GM21367 (cell line): ENCODE measurements at regions not wholly inside any gene's neighbourhood (a gene's known extent, or its start where the extent isn't known, plus 50 kb on each side); places are given as distances from the start of the nearest gene placed in this dataset.
"Not testable (repeated sequence)": the region's sequence is repeated elsewhere in the genome, so short reads cannot be mapped to it uniquely, and the experiment has no call there.

Experiments
- ATAC-seq: cut with Tn5 transposase; IDR thresholded peaks from one replicate; pipeline ENCODE4 v1.9.1; 2021; ENCODE audit not compliant: unreplicated experiment

- ATAC-seq = not testable (repeated sequence)
Measured at GRCh38 chr1:25171013-25171412, 61.3 kb downstream of the SYF2 start.

GRCh38 chr1:25170439-25170838 lies 61.9 kb downstream of the SYF2 start:
- ATAC-seq = no peak

GRCh38 chr1:25169610-25170009 lies 62.7 kb downstream of the SYF2 start:
- no peak for ATAC-seq

DNA sequence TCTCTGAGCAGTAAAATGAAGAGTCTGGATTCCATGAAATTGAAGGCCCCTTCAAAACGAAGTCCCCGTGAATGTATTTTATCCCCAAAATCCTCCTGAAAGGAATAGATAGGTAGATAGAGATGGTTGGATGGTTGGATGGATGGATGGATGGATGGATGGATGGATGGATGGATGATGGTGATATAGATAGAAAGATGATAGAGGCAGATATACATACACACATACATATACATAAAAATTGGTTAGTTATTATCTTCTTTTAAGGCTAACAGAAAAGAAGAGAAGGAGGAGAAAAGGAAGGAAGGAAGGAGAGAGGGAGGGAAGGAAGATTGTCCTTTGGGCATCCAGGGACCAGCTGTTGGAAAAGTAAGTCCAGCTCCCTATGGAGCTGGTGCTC lies 63.1 kb downstream of the SYF2 start:
- no peak for ATAC-seq

DNA sequence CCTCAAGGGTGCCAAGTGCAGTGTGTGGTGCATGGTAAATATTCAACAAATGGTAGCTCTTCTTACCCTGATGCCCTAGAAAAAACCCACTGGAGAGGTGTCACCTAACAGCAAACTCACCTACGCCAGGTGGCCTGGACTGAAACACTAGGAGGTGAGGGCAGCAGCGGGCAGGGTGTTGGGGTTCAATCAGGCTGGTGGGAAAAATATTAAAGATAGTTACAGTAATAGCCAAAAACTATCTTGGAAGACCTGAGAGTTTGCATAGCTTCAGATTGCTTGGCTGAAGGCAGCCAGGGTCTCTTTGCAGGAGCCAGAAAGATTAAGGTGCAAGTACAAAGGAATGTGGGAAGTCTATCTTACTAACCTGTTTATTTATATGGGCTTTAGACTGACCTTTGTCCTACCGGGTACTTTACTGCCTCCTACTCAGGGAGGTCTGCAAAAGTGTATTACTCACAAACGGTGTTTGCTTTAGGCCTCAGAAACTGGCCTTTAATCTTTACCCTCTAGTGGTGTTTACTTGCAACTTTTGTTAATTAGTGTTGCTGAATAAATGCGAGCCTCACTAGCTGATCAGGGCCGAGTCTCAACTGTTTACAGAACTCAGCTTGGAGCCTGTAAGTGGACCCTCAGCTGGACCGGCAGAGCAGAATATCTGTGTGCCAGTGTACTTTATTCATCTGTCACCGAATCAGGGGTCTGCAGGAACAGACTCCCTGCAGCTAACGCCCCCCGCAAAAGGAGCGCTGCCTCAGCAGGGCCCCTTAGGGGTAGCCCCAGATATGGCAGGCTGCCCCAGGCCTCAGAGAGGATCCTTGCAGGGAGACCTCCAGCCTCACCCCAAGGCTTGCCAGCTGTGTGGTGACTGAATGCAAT lies 63.9 kb downstream of the SYF2 start:
- no peak for ATAC-seq

GRCh38 chr1:25167269-25168192 lies 64.8 kb downstream of the SYF2 start:
- ATAC-seq = no peak

DNA sequence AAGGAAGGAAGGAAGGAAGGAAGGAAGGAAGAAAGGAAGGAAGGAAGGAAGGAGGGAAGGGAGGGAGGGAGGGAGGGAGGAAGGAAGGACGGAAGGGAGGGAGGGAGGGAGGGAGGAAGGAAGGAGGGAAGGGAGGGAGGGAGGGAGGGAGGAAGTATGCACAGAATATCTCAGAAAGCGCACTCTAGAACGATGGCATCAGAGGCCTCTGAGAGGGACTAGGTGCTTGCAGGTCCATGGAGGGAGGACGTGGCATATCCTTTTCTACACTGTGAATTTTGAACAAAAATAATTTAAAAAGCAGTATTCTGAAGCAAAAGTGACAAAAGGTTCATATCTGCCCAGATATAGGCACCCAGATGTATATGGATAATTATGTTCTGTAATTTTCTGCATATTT lies 65.5 kb downstream of the SYF2 start:
- no peak for ATAC-seq

DNA sequence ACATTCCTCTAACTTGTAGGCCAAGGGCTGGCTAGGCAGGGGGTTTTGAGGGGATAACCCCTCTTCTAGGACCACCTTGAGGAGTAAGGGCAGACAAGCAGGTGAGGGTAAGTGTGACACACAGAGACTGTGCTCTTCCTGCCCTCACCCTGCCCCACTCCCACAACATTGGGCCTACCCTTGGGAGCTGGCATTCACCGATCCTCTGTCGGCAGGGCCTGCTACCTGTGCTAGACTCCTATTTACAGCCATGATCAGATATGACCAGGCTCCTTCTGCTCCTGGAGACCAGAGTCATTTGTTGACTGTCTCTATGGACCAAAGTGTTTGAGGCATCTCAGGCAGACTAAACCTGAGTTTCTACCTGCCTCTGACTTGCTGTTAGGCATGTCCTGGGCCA lies 68.3 kb downstream of the SYF2 start:
- ATAC-seq = no peak

DNA sequence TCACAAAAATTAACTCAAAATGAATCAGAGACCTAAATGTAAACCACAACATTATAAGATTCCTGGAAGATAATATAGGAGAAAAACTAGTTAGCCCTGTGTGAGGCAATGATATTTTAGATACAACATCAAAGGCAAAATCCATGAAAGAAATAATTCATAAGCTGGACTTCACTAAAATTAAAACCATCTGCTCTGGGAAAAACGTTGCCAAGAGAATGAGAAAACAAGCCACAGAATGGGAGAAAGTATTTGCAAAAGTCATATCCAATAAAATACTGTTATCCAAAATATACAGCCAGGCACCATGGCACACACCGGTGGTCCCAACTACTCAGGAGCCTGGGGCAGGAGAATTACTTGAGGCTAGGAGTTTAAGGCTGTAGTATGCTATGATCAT lies 70.3 kb downstream of the SYF2 start:
- ATAC-seq = no peak

DNA sequence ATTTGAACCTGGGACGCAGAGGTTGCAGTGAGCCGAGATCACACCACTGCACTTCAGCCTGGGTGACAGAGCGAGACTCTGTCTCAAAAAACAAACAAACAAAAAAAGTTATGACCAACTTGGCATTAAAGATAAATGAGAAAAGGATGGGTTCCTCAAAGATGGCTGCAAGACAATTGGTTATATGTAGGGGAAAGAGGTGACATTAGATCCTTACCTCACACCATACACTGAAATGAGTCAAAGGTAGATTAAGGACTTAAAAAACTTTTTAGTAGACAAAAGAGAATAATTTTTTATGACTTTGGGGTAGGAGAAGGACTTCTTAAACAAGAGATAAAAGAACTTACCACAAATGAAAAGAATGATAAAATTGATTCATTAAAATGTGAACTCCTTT lies 74.5 kb downstream of the SYF2 start:
- no peak for ATAC-seq

DNA sequence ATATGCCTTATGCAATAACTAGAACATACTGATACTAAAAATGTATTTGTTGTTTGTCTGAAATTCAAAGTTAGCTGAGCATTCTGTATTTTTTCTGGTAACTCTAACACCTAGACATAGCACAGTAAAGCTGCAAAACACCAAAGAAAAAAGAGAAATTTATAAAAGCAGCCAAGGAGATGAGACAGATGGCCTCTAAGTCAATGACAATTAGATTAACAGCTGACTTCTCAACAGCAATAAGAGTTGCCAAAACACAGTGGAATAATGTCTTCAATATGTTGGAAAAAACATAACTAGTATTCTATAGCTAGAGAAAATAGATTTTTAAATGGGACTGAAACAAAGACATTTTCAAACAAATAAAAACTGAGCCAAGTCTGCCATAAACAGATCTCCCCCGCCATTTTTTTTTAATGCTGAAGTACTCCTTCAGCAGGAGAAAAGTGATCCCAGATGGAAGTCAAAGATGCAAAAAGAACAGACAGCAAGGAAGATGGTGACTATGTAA lies 81.3 kb downstream of the SYF2 start:
- ATAC-seq = no peak

DNA sequence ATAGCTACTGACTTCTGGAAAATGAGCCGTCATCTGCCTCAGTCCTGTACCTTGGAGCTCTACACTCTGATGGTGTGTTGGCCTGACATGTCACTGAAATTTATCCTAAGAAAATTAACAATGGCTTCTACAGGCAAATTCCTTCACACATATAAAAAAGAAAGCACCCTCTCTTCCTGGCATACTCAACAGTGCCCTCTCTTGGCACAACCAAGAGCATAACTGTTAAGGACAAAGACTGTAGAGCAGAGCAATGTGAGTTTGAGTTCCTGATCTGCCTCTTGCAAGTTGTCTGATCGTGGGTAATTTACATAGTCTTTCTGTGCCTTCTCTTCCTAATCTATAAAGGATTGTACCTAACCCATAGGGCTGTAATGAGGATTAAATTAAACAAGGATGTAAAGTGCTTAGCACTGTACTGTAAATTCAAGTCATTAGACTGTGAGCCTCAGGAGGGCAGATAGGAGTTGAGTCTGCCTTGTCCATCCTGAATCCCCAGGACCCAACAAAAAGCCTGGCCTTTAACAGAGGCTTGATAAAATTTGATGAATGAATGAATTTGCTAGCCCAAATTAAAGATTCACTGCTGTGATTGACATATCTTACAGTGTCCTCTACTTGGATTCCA lies 83.5 kb downstream of the SYF2 start:
- no peak for ATAC-seq

GRCh38 chr1:25146451-25146855 lies 85.8 kb downstream of the SYF2 start:
- ATAC-seq = no peak

GRCh38 chr1:25145775-25146393 lies 86.4 kb downstream of the SYF2 start:
- no peak for ATAC-seq

- ATAC-seq = no peak
Measured at GRCh38 chr1:25140073-25140797, 92.1 kb downstream of the SYF2 start.

DNA sequence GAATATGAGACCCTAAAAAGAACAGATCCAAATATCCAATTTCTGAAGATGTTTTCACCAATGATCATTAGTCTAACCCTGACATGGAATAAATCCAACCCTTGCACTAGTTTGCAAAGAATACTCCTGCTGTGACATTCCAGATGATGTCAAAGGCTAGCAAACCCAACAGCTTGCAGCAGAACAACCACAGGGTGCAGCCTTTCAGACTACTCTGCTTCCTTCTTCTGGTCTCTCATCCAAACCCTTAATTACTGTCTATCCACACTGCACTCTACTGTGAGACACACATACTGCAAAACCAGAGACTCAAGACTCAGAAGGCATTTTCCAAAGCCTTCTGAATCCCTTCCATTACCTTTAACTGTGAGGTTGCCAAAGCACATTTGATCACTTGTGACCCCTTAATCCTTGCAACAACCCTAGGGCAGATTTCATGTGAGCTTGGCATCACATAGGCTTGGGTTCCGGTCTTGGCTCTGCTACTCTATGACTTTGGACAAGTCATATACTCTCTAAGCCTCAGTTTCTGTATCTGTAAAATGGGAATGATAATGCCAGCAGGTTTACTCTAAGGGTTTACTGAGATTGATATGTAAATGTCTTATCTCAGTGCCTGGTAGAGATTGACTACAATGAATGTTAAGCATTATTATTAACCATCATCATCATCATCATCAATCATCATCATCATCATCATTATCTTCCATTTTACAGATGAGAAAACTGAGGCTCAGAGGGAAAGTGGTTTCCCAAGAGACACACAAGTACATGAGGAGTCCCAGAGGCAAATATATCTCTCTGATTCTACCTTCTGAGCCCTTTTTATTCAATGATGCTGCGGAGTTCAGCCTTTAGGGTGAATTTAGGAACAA lies 94.5 kb downstream of the SYF2 start:
- ATAC-seq = no peak

- ATAC-seq = no peak
Measured at GRCh38 chr1:25137106-25137505, 95.2 kb downstream of the SYF2 start.

DNA sequence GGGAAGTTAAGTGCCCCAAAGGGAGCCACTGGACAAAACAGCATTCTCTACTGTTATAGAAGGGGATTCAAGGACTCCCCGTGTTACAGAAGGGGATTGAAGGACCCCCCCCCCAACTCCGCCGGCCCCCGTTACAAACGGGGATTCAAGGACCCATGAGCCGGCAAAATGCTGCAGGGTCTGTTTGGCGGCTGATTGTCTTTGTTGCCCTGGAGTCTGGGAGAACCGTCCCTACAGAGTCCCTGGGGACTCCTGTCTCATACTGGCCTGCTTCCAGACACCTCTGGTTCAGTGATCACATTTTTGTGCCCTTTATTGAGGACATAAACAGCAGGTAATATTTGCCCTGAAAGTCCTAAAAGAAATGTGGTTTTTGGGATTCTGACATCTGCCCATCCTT lies 96.4 kb downstream of the SYF2 start:
- ATAC-seq = no peak

DNA sequence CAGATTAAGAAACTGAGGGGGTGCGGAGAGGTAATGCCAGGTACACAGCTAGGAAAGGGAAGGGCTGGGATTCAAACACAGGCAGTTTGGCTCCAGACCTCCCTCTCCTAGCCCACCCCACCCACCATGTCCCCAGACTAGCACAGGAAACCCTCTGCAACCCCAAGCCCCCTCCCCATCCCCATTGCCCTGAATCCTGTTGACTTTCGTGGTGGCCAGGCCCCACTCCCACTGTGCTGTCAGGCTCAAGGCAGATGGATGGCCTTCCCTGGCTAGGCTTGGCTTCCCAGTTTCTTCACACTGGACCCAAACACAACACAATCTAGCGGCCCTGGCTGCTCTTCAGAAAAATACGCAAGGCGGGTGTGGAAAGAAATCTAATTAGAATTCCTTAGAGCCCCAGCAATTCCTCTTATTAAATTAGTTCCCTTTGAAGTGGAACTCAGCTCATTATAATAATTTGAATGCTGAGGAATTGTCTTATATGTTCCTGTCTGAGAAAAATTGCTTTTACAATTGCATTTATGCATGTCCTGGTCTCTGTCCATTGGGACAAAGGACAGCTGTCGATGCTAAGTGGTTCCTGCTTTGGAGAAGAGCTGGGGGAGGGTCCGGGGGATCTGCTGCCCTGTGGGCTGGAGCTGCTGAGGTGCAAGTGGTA lies 97.4 kb downstream of the SYF2 start:
- ATAC-seq = no peak
